ENCODE measurements at regions not wholly inside any gene's neighbourhood (a gene's known extent, or its start where the extent isn't known, plus 50 kb on each side); places are given as distances from the start of the nearest gene placed in this dataset.

- Histone ChIP-seq H3K9me3 (replicated peaks) (peaks cover 13% of the 10 kb centered on the region), H3K27me3 (ENCODE audit: low read depth) (no peaks in the 10 kb centered on the region), H3K4me3 (no peak overlapping the region), H3K36me3 (no peaks in the 10 kb centered on the region), H3K4me1 (no peaks in the 10 kb centered on the region), H3K27ac (replicated peaks) (no peak overlapping the region)
- TF ChIP-seq, protein P1, sequence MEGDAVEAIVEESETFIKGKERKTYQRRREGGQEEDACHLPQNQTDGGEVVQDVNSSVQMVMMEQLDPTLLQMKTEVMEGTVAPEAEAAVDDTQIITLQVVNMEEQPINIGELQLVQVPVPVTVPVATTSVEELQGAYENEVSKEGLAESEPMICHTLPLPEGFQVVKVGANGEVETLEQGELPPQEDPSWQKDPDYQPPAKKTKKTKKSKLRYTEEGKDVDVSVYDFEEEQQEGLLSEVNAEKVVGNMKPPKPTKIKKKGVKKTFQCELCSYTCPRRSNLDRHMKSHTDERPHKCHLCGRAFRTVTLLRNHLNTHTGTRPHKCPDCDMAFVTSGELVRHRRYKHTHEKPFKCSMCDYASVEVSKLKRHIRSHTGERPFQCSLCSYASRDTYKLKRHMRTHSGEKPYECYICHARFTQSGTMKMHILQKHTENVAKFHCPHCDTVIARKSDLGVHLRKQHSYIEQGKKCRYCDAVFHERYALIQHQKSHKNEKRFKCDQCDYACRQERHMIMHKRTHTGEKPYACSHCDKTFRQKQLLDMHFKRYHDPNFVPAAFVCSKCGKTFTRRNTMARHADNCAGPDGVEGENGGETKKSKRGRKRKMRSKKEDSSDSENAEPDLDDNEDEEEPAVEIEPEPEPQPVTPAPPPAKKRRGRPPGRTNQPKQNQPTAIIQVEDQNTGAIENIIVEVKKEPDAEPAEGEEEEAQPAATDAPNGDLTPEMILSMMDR (IDR thresholded peaks at IDR 0.05; ENCODE audit: borderline replicate concordance) = no peak
- no peak for DNase-seq
- intact Hi-C loops (cut with micrococcal nuclease) = no loop called here
Measured at GRCh38 chr1:82800721-82801120, 1000.0 kb downstream of the ADGRL2 start.

GRCh38 chr1:82799261-82799660 is 998.5 kb downstream of the ADGRL2 start:
- DNase-seq = no peak
- H3K27me3 ChIP-seq (ENCODE audit: low read depth) = no peaks in the 10 kb centered on the region
- H3K4me1 ChIP-seq = no peaks in the 10 kb centered on the region
- H3K27ac ChIP-seq (replicated peaks) = no peak overlapping the region
- no peak overlapping the region for H3K4me3 ChIP-seq
- intact Hi-C loops (cut with micrococcal nuclease) = no loop called here
- H3K36me3 ChIP-seq = no peaks in the 10 kb centered on the region
- TF ChIP-seq, protein P1 (IDR thresholded peaks at IDR 0.05; ENCODE audit: borderline replicate concordance) = no peak
- H3K9me3 ChIP-seq (replicated peaks) = peaks cover 13% of the 10 kb centered on the region

GRCh38 chr1:82795508-82796149 is 994.9 kb downstream of the ADGRL2 start:
- TF ChIP-seq, protein P1 (IDR thresholded peaks at IDR 0.05; ENCODE audit: borderline replicate concordance) = no peak
- no peak overlapping the region for H3K4me3 ChIP-seq

DNA sequence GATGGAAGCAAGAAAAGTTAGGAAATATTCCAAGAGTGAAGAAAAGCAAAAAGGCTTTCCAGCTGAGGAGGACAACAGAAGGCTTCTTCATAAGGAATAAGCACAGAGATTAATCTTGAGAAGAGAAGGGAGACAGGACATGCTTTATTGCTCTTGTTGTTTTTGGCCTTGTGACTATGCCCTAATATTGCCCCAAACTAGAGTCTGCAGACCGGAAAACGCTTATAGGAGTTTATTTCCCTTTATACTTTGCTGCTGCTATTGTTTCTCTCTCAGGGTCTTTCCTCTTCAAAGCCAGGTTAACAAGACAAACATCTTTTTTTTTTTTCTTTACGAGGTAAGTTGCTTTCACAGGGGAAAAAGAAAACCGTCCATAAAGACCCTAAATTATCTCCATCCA is 991.4 kb downstream of the ADGRL2 start:
- TF ChIP-seq, protein P1 (IDR thresholded peaks at IDR 0.05; ENCODE audit: borderline replicate concordance) = no peak
- no peaks in the 10 kb centered on the region for H3K4me1 ChIP-seq
- H3K4me3 ChIP-seq = no peak overlapping the region
- intact Hi-C loops (cut with micrococcal nuclease) = no loop called here
- H3K27me3 ChIP-seq (ENCODE audit: low read depth) = no peaks in the 10 kb centered on the region
- H3K36me3 ChIP-seq = no peaks in the 10 kb centered on the region
- H3K9me3 ChIP-seq (replicated peaks) = peaks cover 17% of the 10 kb centered on the region
- no peak overlapping the region for H3K27ac ChIP-seq (replicated peaks)
- DNase-seq = no peak

More at GRCh38 chr1:82795508-82796149, 994.9 kb downstream of the ADGRL2 start:
- intact Hi-C loops (cut with micrococcal nuclease) = no loop called here
- Histone ChIP-seq H3K27me3 (ENCODE audit: low read depth) (no peaks in the 10 kb centered on the region), H3K9me3 (replicated peaks) (peaks cover 24% of the 10 kb centered on the region), H3K4me1 (no peaks in the 10 kb centered on the region), H3K27ac (replicated peaks) (no peak overlapping the region), H3K36me3 (no peaks in the 10 kb centered on the region)
- DNase-seq = no peak

- DNase-seq = no peak
- no peak overlapping the region for H3K4me3 ChIP-seq
- TF ChIP-seq, protein P1 (IDR thresholded peaks at IDR 0.05; ENCODE audit: borderline replicate concordance) = no peak
- intact Hi-C loops (cut with micrococcal nuclease) = no loop called here
- H3K27me3 ChIP-seq (ENCODE audit: low read depth) = no peaks in the 10 kb centered on the region
- no peak overlapping the region for H3K27ac ChIP-seq (replicated peaks)
- peaks cover 17% of the 10 kb centered on the region for H3K9me3 ChIP-seq (replicated peaks)
- H3K36me3 ChIP-seq = no peaks in the 10 kb centered on the region
- no peaks in the 10 kb centered on the region for H3K4me1 ChIP-seq
Measured at GRCh38 chr1:82790556-82790955, 989.8 kb downstream of the ADGRL2 start.

Measured in left ventricle myocardium inferior (tissue), 1 donor.